ENCODE measurements at regions not wholly inside any gene's neighbourhood (a gene's known extent, or its start where the extent isn't known, plus 50 kb on each side); places are given as distances from the start of the nearest gene placed in this dataset.

DNA sequence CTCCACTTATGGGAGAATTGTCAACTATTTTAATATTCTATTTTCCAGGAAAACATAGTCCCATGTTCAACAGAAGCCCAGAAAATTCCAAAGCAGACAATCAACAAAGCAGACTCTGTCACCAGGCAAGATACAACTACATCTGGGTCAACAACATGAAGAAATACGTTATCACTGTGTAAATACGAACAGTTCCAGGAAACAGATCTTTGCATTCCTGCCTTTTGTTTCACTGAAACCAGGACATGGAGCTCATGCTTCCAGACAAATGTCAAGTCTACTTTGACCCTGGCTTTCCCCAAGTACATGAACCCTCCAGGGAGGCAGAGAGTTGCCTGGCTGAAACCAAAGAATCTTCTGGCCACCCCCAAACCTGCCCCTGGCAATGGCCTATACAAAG, 106.7 kb downstream of the SETD4 start:
- CTCF ChIA-PET: interaction anchor here (1.2 kb wide), 1 partner anchor 13 kb away, joined by 4 read pairs; no protein-coding TSS in a partner anchor
- no peaks in the 10 kb centered on the region for H3K9me2 ChIP-seq

More for the DNA sequence above, 106.7 kb downstream of the SETD4 start:
- TF ChIP-seq, protein P1, sequence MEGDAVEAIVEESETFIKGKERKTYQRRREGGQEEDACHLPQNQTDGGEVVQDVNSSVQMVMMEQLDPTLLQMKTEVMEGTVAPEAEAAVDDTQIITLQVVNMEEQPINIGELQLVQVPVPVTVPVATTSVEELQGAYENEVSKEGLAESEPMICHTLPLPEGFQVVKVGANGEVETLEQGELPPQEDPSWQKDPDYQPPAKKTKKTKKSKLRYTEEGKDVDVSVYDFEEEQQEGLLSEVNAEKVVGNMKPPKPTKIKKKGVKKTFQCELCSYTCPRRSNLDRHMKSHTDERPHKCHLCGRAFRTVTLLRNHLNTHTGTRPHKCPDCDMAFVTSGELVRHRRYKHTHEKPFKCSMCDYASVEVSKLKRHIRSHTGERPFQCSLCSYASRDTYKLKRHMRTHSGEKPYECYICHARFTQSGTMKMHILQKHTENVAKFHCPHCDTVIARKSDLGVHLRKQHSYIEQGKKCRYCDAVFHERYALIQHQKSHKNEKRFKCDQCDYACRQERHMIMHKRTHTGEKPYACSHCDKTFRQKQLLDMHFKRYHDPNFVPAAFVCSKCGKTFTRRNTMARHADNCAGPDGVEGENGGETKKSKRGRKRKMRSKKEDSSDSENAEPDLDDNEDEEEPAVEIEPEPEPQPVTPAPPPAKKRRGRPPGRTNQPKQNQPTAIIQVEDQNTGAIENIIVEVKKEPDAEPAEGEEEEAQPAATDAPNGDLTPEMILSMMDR (IDR thresholded peaks at IDR 0.05): no peak
- TF ChIP-seq, protein P2, sequence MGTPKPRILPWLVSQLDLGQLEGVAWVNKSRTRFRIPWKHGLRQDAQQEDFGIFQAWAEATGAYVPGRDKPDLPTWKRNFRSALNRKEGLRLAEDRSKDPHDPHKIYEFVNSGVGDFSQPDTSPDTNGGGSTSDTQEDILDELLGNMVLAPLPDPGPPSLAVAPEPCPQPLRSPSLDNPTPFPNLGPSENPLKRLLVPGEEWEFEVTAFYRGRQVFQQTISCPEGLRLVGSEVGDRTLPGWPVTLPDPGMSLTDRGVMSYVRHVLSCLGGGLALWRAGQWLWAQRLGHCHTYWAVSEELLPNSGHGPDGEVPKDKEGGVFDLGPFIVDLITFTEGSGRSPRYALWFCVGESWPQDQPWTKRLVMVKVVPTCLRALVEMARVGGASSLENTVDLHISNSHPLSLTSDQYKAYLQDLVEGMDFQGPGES (IDR thresholded peaks at IDR 0.05; ENCODE audit: low read depth, low read length): no peak
- TF ChIP-seq, protein P3, sequence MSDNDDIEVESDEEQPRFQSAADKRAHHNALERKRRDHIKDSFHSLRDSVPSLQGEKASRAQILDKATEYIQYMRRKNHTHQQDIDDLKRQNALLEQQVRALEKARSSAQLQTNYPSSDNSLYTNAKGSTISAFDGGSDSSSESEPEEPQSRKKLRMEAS (IDR thresholded peaks at IDR 0.05; ENCODE audit: low read depth): no peak
- TF ChIP-seq FOXM1 (IDR thresholded peaks at IDR 0.05; ENCODE audit: low read depth) (no peak), FOXJ3 (CRISPR knock-in tag; IDR thresholded peaks at IDR 0.05) (no peak), SIN3A (IDR thresholded peaks at IDR 0.05; ENCODE audit: borderline replicate concordance, low read depth, low read length) (no peak), ELF1 (IDR thresholded peaks at IDR 0.05) (no peak), NFIC (IDR thresholded peaks at IDR 0.05; ENCODE audit: borderline replicate concordance) (no peak), EP300 (IDR thresholded peaks at IDR 0.05; ENCODE audit: borderline replicate concordance in 1 of 2, low read depth in 1 of 2, low read length in 1 of 2) (no peak), EZH2phosphoT487 (IDR thresholded peaks at IDR 0.05; ENCODE audit: borderline replicate concordance, low read depth) (no peak), MXI1 (IDR thresholded peaks at IDR 0.05; ENCODE audit: low read depth, low read length) (no peak), RCOR1 (IDR thresholded peaks at IDR 0.05; ENCODE audit: low read length) (no peak), TCF12 (IDR thresholded peaks at IDR 0.05) (no peak), YY1 (IDR thresholded peaks at IDR 0.05; ENCODE audit: low read depth) (no peak), RFX5 (IDR thresholded peaks at IDR 0.05; ENCODE audit: low read length) (no peak)
- TF ChIP-seq, protein P4, sequence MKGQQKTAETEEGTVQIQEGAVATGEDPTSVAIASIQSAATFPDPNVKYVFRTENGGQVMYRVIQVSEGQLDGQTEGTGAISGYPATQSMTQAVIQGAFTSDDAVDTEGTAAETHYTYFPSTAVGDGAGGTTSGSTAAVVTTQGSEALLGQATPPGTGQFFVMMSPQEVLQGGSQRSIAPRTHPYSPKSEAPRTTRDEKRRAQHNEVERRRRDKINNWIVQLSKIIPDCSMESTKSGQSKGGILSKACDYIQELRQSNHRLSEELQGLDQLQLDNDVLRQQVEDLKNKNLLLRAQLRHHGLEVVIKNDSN (IDR thresholded peaks at IDR 0.05; ENCODE audit: borderline replicate concordance, low read depth): no peak
- TF ChIP-seq, protein P5, sequence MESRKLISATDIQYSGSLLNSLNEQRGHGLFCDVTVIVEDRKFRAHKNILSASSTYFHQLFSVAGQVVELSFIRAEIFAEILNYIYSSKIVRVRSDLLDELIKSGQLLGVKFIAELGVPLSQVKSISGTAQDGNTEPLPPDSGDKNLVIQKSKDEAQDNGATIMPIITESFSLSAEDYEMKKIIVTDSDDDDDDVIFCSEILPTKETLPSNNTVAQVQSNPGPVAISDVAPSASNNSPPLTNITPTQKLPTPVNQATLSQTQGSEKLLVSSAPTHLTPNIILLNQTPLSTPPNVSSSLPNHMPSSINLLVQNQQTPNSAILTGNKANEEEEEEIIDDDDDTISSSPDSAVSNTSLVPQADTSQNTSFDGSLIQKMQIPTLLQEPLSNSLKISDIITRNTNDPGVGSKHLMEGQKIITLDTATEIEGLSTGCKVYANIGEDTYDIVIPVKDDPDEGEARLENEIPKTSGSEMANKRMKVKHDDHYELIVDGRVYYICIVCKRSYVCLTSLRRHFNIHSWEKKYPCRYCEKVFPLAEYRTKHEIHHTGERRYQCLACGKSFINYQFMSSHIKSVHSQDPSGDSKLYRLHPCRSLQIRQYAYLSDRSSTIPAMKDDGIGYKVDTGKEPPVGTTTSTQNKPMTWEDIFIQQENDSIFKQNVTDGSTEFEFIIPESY (IDR thresholded peaks at IDR 0.05; ENCODE audit: borderline replicate concordance, low read depth): no peak
- no peak overlapping the region for H3K4me3 ChIP-seq (ENCODE audit: low read depth in 2 of 2, low read length in 1 of 2)
- no peak overlapping the region for H2AFZ ChIP-seq (ENCODE audit: low read depth)
- no peaks in the 10 kb centered on the region for H3F3A ChIP-seq (replicated peaks; ENCODE audit: insufficient read depth)
- 10% methylated on average over 2 of the region's 2 CpGs for WGBS (ENCODE audit: low lambda C conversion rate)
- H3K79me2 ChIP-seq (ENCODE audit: insufficient read depth): no peaks in the 10 kb centered on the region
- POLR2A ChIA-PET: no interaction called here
- H3K4me2 ChIP-seq: no peak overlapping the region
- H4K20me1 ChIP-seq (ENCODE audit: insufficient read depth): no peaks in the 10 kb centered on the region
- no peaks in the 10 kb centered on the region for H3K36me3 ChIP-seq (replicated peaks in 1 of 2; ENCODE audit: control insufficient read depth in 1 of 2, insufficient read depth in 2 of 2, low read length in 1 of 2)
- no peak overlapping the region for H3K27ac ChIP-seq (ENCODE audit: low read depth in 2 of 2, low read length in 1 of 2)
- H3K4me1 ChIP-seq (ENCODE audit: control insufficient read depth in 1 of 2, insufficient read depth in 2 of 2, low read depth in 1 of 2, low read length in 1 of 2): no peaks in the 10 kb centered on the region
- DNase-seq: no peak
- H3K9ac ChIP-seq: no peak overlapping the region
- peaks cover 14% of the 10 kb centered on the region; the same call in 1 of the 2 replicates for H3K27me3 ChIP-seq (ENCODE audit: insufficient read depth)
- no peaks in the 10 kb centered on the region for H3K9me3 ChIP-seq

Data from SK-N-SH (cell line).